HG02943 (cell line): ENCODE measurements at regions not wholly inside any gene's neighbourhood (a gene's known extent, or its start where the extent isn't known, plus 50 kb on each side); places are given as distances from the start of the nearest gene placed in this dataset.
"Not testable (repeated sequence)": the region's sequence is repeated elsewhere in the genome, so short reads cannot be mapped to it uniquely, and the experiment has no call there.

ENCODE experiments used
- ATAC-seq: cut with Tn5 transposase; IDR thresholded peaks from one replicate; pipeline ENCODE4 v1.9.1; 2021; ENCODE audit warnings: mild to moderate bottlenecking, low read depth, moderate library complexity; ENCODE audit not compliant: unreplicated experiment

GRCh38 chr2:226307487-226308322 lies 491.9 kb downstream of the IRS1 start:
- ATAC-seq = no peak

DNA sequence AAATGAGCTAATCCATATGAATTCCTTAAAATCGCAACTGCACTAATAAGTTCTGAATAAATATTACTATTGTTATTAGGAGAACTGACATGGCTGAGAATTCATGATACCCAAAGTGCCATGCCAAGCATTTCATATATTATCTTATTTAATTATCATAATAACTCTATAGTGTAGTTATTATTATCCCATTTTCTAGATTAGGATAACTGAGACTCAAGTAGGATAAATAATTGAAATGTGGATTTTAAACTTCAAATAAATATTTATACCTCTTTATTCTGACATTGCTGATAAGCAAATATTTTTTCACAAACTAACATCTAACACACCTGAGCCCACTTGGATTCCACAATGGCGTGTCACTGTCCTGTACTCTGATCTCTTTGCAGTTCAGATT lies 492.7 kb downstream of the IRS1 start:
- no peak for ATAC-seq

DNA sequence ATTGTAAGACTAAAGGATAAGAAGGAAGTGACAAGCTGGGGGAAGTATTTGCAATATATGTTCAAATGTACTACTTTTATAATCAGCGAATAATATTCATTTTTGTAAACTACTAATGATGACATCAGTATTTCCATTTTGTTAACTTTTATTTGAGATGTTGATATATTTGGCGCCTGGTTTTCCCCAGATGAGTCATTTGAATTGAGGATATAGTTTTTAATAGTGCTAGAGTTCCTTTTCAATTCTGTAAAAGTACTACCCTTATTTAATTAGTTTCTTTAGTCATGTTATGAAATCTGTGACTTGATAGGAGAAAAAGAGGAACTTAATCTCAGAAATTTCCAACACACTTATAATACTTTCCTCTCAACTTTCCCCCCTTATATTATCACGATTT lies 495.3 kb downstream of the IRS1 start:
- no peak for ATAC-seq

DNA sequence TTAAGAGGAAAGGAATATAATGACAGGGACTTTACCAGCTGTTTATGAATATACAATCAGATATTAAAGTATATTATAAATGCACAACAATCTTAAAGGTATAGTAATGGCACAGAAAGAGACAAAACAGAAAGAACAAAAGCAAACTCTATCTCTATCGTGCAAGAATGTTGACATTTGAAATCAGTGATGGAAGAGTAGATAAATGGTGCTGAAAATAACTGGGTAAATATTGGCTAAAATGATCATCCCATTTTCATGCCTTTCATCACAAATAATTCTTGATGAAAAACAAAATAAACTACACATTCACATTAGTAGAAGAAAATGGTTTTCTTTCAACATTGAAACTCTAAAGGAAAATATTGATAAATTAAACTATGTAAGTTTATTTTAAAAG lies 495.9 kb downstream of the IRS1 start:
- ATAC-seq = no peak

DNA sequence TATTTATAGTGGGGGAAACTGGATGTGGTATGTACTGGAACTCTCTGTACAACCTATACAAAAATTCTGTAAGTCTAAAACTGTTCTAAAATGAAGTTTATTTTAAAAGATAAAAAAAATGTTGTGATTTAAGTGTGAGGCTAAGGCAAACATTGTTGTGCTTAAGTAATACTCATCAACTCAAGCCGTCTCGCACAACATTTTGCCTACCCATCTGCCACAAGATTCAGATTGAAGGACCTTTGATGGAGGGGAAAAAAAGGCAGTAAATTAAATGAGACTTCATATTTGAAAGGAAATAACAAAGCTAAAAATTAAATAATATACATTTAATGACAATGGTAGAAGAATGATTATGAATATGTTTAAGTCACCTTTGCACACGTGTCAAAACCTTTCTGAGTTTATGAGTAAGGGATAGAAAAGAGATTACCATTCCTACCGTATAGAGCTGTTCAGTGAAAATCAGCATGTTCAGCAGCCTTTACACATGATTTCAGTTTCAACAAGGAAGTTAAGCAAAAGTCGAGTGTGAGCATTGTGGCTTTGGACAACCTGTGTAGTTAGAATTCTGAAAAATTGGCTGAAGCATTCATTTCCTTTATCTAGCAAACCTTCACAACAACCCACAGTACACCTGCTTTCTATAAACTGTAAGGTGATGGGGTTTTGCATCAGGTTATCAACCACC lies 499.3 kb downstream of the IRS1 start:
- no peak for ATAC-seq

DNA sequence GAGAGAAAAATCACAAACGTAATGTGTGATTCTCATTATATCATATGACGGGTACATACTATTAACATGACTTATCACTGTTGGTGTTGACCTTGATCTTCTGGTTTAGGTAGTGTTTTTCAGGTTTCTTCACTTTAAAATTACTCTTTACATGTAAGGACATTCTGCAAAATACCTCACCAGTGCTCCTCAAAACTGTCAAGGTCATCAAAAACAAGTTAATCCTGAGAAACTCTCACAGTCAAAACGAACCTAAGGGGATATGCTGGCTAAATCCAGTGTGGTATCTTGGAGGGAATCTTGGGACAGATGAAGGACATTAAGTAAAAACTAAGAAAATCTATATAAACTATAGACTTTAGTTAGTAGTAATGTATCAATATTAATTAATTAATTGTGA lies 499.8 kb downstream of the IRS1 start:
- no peak for ATAC-seq

DNA sequence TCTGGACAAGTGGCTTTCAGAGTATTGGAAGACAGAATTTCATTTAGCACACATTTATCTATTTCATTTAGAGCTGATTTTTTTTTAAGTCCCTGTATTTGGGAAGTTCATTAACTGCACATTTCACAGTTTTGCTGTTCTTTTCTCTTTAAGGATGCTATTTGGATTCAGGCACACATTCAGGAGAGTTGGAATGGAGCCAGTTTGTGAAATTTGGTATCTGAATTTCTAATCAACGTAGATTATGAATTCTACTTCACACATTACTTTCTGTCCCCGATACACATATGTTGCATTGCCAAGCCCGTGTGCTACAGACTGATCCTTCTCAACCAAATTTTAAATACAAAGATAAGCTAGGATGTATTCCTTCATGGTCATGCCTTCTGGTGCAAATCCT lies 503.9 kb downstream of the IRS1 start:
- no peak for ATAC-seq

DNA sequence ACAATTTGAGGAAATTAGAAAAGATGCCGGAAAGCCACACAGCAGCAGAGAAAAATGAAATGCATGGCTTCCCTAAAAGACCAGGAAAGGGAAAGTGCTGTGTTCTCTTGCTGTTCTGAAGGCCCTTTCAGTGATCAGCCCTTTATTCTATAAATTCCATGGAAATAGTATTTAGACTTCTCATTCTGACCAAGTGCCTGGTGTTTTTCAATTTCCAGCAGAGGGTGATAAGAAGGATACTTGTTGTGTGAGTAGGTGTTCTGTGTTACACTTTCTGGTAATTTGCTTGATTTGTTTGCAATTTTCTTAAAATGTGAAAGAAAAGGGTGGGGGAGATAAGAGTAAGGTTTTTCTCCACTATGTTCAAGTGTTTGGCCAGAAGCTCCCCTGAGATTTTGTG lies 504.5 kb downstream of the IRS1 start:
- ATAC-seq = no peak

- not testable (repeated sequence) for ATAC-seq
Observed at GRCh38 chr2:226291281-226291680, 508.3 kb downstream of the IRS1 start.

DNA sequence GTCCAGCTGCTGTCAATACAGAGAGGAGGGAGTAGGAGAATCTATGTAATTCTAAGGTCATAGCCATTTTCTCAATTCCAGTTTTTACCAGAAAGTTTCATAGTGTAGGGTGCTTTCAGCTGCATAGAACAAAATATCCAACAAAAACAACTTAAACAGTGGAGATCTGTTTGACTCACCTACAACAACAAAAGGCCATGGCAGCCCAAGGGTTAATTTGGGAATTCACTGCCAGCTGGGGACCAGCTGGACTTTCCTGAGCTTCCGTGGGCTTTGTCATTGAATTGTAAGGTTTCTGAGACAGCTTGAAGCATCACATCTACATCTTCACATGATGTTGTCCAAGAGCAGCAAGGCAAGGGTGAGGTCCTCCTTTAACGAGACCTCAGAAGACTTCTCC lies 512.7 kb downstream of the IRS1 start:
- ATAC-seq = no peak

DNA sequence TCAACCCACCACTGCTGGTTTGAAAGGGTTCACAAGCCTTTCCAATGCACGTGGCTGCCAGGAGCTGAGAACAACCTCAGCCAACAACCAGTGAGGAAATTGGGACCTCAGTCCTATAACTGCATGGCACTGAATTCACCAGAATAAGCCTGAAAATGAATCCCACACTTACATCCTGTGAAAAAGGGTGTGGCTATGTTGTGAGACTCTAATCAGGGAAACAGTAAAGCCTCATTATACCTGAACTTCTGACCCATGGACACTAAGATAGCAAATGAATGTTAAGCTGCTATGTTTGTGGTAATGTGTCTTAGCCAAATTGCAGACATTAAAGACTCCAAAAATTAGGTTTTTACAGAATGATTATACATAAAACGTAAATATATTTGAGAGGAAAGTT lies 515.8 kb downstream of the IRS1 start:
- no peak for ATAC-seq

- no peak for ATAC-seq
Observed at GRCh38 chr2:226282151-226282550, 517.5 kb downstream of the IRS1 start.

DNA sequence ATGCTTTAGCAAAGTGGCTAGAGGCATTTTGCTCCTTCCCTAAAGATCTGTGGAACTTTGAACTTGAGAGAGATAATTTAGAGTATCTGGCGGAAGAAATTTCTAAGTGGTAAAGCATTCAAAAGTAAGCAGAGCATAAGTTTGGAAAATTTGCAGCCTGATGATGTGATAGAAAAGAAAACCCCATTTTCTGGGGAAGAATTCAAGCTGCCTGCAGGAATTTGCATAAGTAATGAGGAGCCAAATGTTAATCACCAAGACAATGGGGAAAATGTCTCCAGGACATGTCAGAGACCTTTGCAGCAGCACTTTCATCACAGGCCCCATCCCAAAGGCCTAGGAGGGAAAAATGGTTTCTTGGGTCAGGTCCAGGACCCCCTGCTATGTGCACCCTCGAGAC lies 519.5 kb downstream of the IRS1 start:
- ATAC-seq = not testable (repeated sequence)

GRCh38 chr2:226275215-226275614 lies 524.4 kb downstream of the IRS1 start:
- no peak for ATAC-seq

- no peak for ATAC-seq
Observed at GRCh38 chr2:226274143-226274542, 525.5 kb downstream of the IRS1 start.

DNA sequence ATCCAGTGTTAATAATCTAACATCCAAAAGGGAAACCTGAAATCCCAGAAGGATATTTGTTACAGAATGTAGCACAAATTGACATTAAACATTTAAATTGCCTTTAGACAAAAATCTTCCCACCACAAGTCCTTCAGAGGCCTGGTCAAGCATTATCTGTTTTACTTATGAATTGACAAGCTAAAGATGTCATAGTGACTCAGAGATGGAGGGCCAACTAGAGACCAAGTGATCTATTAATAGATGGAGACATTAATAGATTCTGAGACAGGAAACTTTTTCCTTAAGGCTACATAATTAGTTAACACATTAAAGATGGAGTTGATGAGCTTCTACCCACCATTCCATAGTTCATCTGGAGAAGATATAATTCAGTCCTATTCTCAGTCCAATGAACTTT lies 526.2 kb downstream of the IRS1 start:
- ATAC-seq = no peak

DNA sequence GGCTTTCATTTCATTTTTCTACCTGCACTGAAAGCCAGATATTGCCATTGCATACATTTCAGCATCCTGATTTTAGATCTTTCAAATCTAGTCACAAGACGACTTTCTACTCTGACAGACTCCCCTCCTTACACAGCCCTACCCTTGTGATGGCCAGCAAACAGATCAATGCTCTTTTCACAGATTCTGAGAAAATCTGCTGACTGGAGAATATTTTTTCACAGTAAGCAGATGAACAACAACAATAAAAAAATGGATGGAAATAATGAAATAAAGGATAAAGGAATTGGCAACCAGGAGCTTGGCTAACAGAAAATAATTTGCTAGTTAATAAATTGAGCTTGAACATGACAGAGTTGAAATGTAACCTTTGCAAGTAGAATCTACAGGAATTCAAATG lies 527.2 kb downstream of the IRS1 start:
- no peak for ATAC-seq

DNA sequence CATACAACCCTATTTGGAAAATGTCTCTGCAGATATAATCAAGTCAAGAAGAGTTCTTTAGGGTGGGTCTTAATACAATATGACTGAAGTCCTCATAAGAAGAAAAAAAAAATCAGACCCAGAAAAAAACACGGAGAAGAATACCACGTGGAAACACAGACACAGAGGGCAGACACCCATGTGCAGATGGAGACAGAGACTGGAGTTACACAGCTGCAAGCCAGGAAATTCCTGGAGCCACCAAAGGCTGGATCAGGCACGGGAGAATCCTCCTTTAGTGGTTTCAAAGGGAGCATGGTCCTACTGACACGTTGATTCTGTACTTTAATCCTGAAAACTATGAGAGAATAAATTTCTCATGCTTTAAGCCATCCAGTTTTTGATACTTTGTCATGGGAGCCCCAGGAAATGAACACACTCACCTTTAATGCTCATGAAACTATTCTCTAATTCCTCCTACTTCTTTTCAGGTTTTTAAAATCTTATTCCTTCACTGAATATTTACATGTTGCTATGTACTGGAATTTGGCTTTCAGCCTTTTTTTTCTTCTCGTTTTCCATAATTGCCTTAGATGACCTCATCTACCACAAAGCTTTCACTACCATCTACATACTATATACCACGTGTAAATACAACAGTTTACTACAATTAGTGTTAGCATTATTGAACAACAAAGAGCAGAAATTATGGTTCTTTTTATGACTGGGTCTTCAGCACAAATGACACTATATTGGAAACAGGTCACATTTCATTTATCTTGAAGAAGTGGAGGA lies 529.1 kb downstream of the IRS1 start:
- no peak for ATAC-seq

- ATAC-seq = no peak
Observed at GRCh38 chr2:226267516-226268289, 531.9 kb downstream of the IRS1 start.

DNA sequence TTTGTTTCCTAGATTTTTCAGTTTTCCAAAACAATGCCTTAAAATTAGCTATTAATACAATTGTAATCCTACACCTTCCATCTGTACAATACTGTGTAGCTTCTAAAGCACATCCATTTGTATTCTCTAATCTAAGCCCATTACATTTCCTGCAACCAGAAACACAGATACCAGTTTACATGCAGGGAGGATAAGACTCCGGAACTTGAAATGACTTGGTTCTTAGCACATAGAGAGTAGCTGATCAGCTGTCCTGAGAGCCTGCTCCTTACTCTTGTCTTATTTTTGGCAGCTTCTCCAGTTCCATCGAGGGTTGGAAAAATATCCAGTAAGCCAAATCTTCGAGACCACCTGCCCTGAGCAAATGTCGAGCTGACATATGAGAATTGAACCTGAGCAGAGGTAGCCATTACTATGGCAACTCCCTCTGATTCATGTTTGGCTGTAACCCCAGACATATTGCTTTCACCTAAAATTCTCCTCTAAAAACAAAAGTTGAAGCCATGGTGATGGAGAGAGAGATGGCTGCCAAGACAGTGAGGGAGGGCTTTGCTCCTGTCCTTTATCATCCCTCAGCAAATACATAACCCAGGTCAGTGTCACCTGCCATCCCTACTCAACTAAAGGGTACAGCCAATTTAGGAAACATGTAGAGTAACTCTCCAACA lies 542.8 kb downstream of the IRS1 start:
- no peak for ATAC-seq
